ENCODE measurements at regions not wholly inside any gene's neighbourhood (a gene's known extent, or its start where the extent isn't known, plus 50 kb on each side); places are given as distances from the start of the nearest gene placed in this dataset.

DNA sequence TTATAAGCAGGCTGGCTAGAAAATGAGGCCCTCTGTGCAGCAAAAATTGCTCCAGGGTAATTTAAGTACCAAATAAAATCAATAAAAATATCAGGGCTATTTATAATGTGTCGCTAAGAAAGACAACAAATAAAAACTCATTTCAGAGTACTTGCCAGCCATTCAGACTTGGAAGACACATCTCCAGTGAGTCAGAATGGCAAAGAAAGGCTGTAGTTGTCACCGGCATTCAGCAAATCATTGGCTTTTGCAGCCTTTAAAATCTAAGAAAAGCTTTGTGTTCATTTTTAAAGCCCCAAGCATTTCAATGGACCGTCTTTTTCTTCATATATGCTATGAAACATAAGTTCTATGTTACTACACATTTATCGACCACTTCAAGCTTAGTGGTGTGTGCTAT is 141.1 kb upstream of the HNMT start:
- FAIRE-seq: no peak
- no peak for DNase-seq (ENCODE audit: insufficient read length, low spot score)

DNA sequence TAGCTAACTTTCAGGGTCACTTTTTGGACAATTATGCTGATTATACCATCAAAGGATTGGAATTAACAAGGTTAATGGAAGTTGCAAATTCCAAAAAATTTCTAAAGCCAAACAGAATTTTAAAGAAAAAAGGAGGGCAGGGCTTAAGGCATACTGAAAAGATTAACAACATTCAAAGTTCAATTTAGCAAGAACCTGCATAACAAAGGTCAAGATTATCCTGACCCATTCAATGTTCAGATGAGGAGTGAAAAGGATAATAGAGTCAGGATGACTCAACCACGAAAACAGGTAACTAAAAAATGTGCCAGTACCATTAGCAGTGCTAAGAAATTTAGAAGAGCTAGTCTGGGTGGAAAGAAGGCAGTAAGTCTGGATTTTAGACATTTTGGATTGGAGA is 139.8 kb upstream of the HNMT start:
- FAIRE-seq: no peak
- no peak for DNase-seq (ENCODE audit: insufficient read length, low spot score)

GRCh38 chr2:137826373-137827372 is 137.6 kb upstream of the HNMT start:
- no peak for DNase-seq (ENCODE audit: insufficient read length, low spot score)
- no peak for FAIRE-seq

GRCh38 chr2:137828624-137829023 is 135.6 kb upstream of the HNMT start:
- FAIRE-seq: no peak
- no peak for DNase-seq (ENCODE audit: insufficient read length, low spot score)

- no peak for FAIRE-seq
Measured at GRCh38 chr2:137829251-137829650, 135.0 kb upstream of the HNMT start.

DNA sequence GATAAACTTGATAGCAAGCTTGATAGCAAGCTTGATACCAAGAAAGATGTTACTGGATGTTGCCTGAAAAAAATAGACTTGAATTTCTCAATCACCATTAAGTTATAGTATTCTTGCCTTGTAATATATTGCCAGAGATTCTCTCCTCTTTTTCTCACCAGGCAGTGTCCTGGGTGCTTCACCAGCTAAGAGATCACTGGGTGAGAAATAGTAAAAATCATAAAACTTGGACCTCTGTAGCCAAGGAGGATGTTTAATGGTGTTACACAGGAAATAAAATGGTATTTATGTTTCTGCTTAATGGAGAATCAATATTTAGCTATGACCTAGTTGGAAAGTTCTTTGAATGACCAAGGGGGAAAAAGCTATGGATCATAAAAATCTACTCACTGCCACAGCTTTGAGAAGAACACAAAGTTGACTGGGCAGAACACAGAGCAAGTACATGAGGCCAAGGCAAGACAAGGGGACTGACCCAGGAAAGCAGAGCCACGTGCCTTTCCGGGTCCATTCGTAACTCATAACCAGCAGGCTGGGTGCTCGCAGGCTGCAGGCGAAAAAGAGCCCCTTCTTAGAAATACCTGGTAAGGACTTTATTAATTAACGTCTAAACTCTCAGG is 129.4 kb upstream of the HNMT start:
- DNase-seq (ENCODE audit: insufficient read length, low spot score) (no peak), FAIRE-seq (no peak)

More at GRCh38 chr2:137829251-137829650, 135.0 kb upstream of the HNMT start:
- DNase-seq (ENCODE audit: insufficient read length, low spot score): no peak

DNA sequence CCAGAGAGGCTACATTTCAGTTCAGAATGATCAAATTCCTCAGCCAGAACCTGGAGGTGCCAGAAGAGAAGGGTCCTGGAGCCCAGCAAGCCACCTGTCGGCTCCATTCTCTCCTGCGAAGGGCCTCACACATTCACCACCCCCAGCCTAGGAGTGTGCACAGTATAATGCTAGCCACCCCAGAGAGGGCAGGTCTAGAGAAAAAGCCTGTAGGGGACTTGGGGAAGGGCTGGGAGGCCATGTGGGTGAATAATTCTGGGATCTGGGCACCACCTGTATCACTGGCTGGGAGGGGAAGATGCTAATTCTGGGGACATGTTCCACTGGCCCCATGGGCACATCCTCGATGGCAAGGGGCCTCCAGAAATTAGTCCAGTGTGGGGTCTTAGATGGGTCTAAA is 127.6 kb upstream of the HNMT start:
- FAIRE-seq (no peak), DNase-seq (ENCODE audit: insufficient read length, low spot score) (no peak)

GRCh38 chr2:137837830-137838229 is 126.4 kb upstream of the HNMT start:
- FAIRE-seq (no peak), DNase-seq (ENCODE audit: insufficient read length, low spot score) (no peak)

- FAIRE-seq (peak; percentile 81), DNase-seq (ENCODE audit: insufficient read length, low spot score) (peak; percentile 14)
Measured at GRCh38 chr2:137838255-137839092, 125.8 kb upstream of the HNMT start.

- no peak for DNase-seq (ENCODE audit: insufficient read length, low spot score)
- FAIRE-seq: no peak
Measured at GRCh38 chr2:137842430-137842829, 121.8 kb upstream of the HNMT start.

GRCh38 chr2:137842952-137843351 is 121.3 kb upstream of the HNMT start:
- no peak for DNase-seq (ENCODE audit: insufficient read length, low spot score)
- FAIRE-seq: no peak

- no peak for FAIRE-seq
Measured at GRCh38 chr2:137845422-137845821, 118.9 kb upstream of the HNMT start.

DNA sequence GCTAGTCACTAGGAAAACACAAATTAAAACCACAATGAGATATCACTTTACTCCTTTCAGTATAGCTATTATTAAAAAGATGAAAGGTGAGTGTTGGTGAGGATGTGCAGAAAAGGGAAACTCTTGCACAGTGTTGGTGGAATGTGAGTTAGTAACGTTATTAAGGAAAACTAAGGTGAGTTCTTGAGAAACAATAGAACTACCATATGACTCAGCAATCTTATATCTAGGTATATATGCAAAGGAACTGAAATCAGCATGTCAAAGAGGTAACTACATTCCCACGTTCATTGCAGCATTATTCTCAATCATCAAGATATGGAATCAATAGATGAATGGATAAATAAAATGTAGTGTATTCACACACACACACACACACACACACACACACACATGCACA is 117.3 kb upstream of the HNMT start:
- FAIRE-seq (no peak), DNase-seq (ENCODE audit: insufficient read length, low spot score) (no peak)

More at GRCh38 chr2:137845422-137845821, 118.9 kb upstream of the HNMT start:
- no peak for DNase-seq (ENCODE audit: insufficient read length, low spot score)

DNA sequence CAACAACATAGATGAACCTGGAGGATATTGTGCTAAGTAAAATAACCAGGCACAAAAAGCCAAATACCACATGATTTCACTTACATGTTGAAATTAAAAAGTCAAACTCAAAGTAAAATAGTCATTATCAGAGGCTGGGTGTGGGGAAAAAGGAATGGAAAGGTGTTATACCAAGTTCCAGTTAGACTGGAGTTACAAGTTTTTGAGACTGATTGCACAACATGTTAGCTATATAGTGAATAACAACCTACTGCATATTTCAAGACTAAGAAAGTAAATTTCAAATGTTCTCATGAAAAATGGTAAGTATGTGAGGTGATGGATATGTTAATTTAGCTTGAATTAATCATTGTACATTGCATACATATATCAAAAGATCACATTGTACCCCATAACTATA is 116.8 kb upstream of the HNMT start:
- no peak for FAIRE-seq
- no peak for DNase-seq (ENCODE audit: insufficient read length, low spot score)

- no peak for FAIRE-seq
Measured at GRCh38 chr2:137857881-137858280, 106.4 kb upstream of the HNMT start.

DNA sequence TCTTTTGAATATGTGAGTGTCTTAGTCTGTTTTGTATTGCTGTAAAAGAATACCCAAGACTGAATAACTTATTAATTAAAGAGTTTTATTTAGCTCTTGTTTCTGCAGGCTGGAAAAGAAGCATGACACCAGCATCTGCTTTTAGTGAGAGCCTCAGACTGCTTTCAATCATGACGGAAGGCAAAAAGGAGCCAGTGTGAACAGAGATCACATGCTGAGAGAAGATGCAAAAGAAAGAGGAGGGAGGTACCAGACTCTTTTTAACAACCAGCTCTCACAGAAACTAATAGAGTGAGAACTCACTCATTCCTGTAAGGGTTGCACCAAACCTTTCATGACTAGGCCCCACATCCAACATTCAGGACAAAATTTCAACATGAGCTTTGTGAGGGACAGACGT is 101.6 kb upstream of the HNMT start:
- no peak for DNase-seq (ENCODE audit: insufficient read length, low spot score)
- FAIRE-seq: no peak

More at GRCh38 chr2:137857881-137858280, 106.4 kb upstream of the HNMT start:
- DNase-seq (ENCODE audit: insufficient read length, low spot score): no peak

DNA sequence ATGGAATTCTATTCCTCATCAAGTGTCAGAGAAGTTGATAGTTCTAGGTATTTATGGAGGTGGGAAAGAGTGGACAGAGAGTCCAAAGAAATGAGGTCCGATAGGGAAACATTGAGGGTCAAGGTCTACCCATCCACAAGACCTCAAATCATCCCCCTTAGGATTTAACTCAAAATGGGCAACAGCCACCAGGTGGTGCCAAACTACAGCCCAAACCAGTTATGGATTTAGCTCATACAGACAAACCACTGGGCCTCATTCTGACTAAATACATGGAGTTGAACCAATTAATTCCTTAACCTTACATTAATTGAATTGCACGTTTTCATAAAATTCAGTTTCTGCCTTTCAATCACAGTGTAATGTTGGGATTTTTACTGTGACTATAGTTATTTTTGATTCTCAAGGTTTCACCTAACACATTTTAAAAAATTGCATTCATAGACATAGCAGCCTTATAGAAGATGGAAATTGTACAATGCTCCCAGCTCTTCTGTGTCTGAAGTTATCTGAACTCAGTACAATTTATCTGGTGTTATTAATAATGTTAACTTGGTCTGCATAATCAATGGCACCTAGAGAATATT is 98.2 kb upstream of the HNMT start:
- DNase-seq (ENCODE audit: insufficient read length, low spot score) (peak; percentile 8), FAIRE-seq (peak; percentile 90)

DNA sequence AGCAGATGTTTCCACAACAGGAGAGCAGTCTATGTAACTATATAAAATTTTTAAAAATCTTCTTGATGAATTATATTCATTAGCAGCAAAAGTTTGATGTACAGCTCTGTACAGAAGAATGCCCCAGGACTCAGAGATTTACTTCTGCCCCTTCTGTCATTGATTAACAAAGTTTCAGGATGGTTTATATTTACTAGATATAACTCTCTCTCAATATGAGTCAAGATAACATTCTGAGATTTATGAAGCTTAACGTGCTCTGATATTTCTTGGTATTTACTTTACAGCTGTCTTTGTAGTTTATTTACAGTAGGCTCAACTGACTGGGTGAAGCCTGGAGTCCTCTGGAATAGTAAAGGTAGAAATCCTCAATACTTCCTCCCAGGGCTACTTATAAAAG is 93.6 kb upstream of the HNMT start:
- FAIRE-seq (peak; percentile 14), DNase-seq (ENCODE audit: insufficient read length, low spot score) (no peak)

DNA sequence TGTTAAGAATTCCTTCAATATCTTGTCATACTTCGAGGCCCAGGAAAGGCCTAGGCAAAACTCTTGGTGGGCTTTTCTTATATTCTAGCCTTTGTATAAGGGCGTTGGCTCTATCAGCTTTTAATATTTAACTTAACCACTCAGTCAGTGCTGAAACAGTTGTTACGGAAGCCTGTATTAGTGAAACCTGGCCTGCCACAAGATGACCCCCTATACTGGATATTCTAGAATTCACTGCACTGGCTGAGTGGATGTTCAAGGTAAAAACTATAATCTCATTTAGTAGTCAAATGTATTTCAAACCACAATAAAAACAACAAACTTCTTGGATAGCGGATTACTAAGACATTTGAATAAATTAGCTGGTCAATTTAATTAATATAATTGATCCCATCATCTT is 91.7 kb upstream of the HNMT start:
- FAIRE-seq: no peak

DNA sequence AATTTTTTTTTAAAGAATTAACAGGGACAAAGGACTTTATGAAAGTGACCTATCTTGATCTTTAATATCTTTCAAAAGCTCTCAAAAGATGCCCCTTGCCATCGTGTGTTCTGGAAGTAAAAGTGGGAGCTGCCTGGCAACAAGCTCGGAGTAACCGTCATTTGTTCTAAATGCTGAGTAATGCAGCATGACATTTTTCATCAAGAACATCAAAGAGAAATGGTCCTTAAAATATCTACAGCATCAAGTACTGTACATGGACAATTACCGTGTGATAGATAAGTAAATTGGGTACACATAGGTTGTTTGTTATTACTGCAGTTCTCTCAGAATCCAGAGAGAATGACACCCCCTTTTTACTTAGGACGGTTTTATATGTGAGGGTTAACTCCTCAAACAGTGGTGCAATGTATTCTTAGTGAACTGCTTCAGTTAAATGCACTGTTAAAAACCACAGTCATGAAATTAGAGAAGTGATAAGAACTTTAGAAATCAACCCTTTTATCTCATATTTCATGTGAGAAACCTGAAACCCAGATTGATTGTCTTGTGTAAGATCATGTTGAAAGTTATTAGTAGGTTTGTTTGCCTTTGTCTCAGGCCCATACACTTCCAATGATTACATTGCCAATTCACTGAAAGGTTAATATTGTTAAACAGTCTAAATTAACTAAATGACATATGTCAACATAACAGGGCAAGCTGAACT is 90.6 kb upstream of the HNMT start:
- no peak for DNase-seq (ENCODE audit: insufficient read length, low spot score)
- FAIRE-seq: no peak

More for the DNA sequence above, 91.7 kb upstream of the HNMT start:
- DNase-seq (ENCODE audit: insufficient read length, low spot score): no peak

Measured in GM19239 (cell line).